Suppressor macrophage treated with lipopolysaccharide for 1 hour (primary cell): ENCODE measurements at regions not wholly inside any gene's neighbourhood (a gene's known extent, or its start where the extent isn't known, plus 50 kb on each side); places are given as distances from the start of the nearest gene placed in this dataset.

Experiments used
- DNase-seq, 3 donors: peaks; one replicate each; pipeline ENCODE4 v3.0.0-alpha.2; 2020 to 2022

GRCh38 chr14:76925097-76925441 is 98.9 kb downstream of the LRRC74A start:
- peak in 1 of 3 donors; percentile 15 for DNase-seq

GRCh38 chr14:76924371-76925096 is 98.3 kb downstream of the LRRC74A start:
- peak in 1 of 3 donors; percentile 16 for DNase-seq

- DNase-seq, result peak in 1 of 3 donors; percentile 18
Measured at GRCh38 chr14:76923431-76924370, 97.5 kb downstream of the LRRC74A start.

GRCh38 chr14:76922584-76922983 is 96.4 kb downstream of the LRRC74A start:
- DNase-seq, result peak in 1 of 3 donors; percentile 13

GRCh38 chr14:76922092-76922491 is 95.9 kb downstream of the LRRC74A start:
- no peak for DNase-seq

GRCh38 chr14:76921088-76921399 is 94.8 kb downstream of the LRRC74A start:
- DNase-seq, result no peak

- DNase-seq, result peak in 1 of 3 donors; percentile 17
Measured at GRCh38 chr14:76920331-76921087, 94.3 kb downstream of the LRRC74A start.

GRCh38 chr14:76919431-76920330 is 93.5 kb downstream of the LRRC74A start:
- peak; percentile 71 to 84 (median 73) for DNase-seq
